ENCODE measurements at regions not wholly inside any gene's neighbourhood (a gene's known extent, or its start where the extent isn't known, plus 50 kb on each side); places are given as distances from the start of the nearest gene placed in this dataset.

DNA sequence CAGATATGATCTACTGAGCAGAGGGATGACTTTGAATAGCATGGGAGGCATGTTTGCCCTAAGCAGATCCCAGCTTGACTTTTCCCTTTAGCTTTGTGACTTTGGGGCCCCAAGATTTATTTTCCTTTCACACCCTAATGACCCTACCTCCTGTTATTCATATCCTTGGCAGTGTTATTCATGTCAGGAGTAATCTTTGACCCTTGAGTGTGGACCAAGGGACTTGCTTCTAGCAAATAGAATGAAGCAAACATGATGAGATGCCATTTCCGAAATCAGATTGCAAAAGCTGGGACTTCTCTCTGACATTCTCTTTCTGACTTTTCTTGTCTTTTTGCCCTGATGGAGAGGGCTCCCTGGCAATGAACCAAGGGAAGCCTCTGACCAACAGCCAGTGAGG, 415.4 kb upstream of the PROK2 start:
- no peak for TF ChIP-seq ZFX (IDR thresholded peaks at IDR 0.05; ENCODE audit: borderline replicate concordance)
- TF ChIP-seq, protein P1, sequence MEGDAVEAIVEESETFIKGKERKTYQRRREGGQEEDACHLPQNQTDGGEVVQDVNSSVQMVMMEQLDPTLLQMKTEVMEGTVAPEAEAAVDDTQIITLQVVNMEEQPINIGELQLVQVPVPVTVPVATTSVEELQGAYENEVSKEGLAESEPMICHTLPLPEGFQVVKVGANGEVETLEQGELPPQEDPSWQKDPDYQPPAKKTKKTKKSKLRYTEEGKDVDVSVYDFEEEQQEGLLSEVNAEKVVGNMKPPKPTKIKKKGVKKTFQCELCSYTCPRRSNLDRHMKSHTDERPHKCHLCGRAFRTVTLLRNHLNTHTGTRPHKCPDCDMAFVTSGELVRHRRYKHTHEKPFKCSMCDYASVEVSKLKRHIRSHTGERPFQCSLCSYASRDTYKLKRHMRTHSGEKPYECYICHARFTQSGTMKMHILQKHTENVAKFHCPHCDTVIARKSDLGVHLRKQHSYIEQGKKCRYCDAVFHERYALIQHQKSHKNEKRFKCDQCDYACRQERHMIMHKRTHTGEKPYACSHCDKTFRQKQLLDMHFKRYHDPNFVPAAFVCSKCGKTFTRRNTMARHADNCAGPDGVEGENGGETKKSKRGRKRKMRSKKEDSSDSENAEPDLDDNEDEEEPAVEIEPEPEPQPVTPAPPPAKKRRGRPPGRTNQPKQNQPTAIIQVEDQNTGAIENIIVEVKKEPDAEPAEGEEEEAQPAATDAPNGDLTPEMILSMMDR (IDR thresholded peaks at IDR 0.05) = no peak
- no peak overlapping the region for H3K27ac ChIP-seq

DNA sequence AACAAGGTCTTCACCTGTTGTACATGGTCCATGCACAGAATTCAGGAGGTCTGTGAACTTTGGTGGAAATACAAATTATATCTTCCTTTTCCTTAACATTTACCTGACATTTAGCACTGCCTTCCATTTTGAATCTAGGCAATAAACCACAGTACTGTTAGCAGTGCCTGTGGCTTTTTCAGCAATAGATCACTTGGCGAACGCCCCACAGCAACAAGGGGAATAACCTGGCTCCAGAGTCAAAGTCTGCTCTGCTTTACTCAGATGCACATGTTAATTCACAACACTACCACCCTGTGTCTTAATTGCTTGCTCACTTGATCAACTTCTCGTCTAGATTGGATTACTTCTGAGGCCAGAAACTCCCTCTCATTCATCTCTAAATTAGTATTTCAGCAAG, 414.6 kb upstream of the PROK2 start:
- no peak overlapping the region for H3K27ac ChIP-seq
- TF ChIP-seq, protein P1 (IDR thresholded peaks at IDR 0.05) = no peak
- TF ChIP-seq ZFX (IDR thresholded peaks at IDR 0.05; ENCODE audit: borderline replicate concordance) = no peak

DNA sequence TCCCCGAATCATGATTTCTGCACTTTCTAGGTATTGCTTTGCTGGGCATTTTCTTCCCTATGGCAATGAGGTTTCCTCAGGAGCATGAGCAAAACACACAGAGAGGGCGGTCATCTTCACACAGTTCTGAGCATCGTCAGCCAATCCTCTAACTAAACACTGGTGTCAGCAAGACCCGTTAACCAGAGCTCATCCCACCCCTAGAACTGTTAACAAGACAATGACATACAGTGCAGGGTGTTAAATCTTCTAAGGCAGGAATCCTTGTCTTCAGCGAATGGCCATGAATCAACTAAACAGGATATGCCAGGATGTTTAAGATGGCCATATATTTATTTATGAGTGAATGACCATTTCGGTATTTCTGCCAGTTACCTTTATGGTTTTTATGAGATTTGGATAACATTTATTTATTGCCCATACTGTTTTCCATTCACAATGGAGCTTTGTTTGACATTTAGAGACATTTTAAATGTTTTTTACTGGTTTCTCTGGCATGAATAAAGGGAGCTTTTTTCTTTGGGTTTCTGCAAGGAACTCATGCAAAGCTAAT, 411.5 kb upstream of the PROK2 start:
- H3K27ac ChIP-seq = no peak overlapping the region
- TF ChIP-seq ZFX (IDR thresholded peaks at IDR 0.05; ENCODE audit: borderline replicate concordance) = no peak
- TF ChIP-seq, protein P1 (IDR thresholded peaks at IDR 0.05) = no peak

GRCh38 chr3:72195895-72196294, 410.9 kb upstream of the PROK2 start:
- H3K27ac ChIP-seq = no peak overlapping the region
- TF ChIP-seq, protein P1 (IDR thresholded peaks at IDR 0.05) = no peak
- no peak for TF ChIP-seq ZFX (IDR thresholded peaks at IDR 0.05; ENCODE audit: borderline replicate concordance)

GRCh38 chr3:72194458-72194857, 409.5 kb upstream of the PROK2 start:
- no peak overlapping the region for H3K27ac ChIP-seq
- TF ChIP-seq ZFX (IDR thresholded peaks at IDR 0.05; ENCODE audit: borderline replicate concordance) = no peak
- TF ChIP-seq, protein P1 (IDR thresholded peaks at IDR 0.05) = no peak

- TF ChIP-seq, protein P1 (IDR thresholded peaks at IDR 0.05) = no peak
- TF ChIP-seq ZFX (IDR thresholded peaks at IDR 0.05; ENCODE audit: borderline replicate concordance) = no peak
- no peak overlapping the region for H3K27ac ChIP-seq
These were observed 409.0 kb upstream of the PROK2 start for GRCh38 chr3:72193771-72194430.

GRCh38 chr3:72192572-72192971, 407.6 kb upstream of the PROK2 start:
- TF ChIP-seq, protein P1 (IDR thresholded peaks at IDR 0.05) = no peak
- TF ChIP-seq ZFX (IDR thresholded peaks at IDR 0.05; ENCODE audit: borderline replicate concordance) = no peak

More at GRCh38 chr3:72192572-72192971, 407.6 kb upstream of the PROK2 start:
- H3K27ac ChIP-seq = no peak overlapping the region
